ENCODE measurements at regions not wholly inside any gene's neighbourhood (a gene's known extent, or its start where the extent isn't known, plus 50 kb on each side); places are given as distances from the start of the nearest gene placed in this dataset.

DNA sequence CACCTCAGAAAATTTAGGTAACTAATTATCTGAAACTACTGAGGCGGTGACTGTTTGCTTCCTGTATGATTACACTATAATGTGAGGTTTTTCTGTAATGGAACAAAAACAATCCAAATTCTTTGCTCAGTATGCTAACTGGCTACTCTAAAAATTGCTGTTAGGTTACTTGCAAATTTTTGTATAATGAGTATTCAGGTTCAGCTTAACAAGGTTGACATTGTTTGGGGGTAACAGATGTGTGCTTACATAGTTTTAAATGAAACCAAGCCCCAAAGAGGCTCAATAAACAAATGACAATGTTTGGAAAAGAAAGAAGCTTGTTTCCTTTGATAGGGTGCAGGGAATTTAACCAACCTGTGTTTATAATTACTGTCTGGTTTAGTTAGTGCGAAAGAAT, 414.5 kb upstream of the MDFIC2 start:
- Histone ChIP-seq H4K12ac (ENCODE audit: low read depth, low read length) (no peak overlapping the region), H3K9me3 (ENCODE audit: insufficient read depth, low read depth, low read length) (no peaks in the 10 kb centered on the region), H3K36me3 (ENCODE audit: control insufficient read depth in 1 of 2, insufficient read depth in 2 of 2, low read length in 2 of 2) (no peaks in the 10 kb centered on the region), H4K8ac (ENCODE audit: low read depth, low read length) (no peak overlapping the region), H2AK5ac (ENCODE audit: low read length) (no peak overlapping the region), H3K79me2 (ENCODE audit: control insufficient read depth, insufficient read depth, low read length, poor library complexity) (no peaks in the 10 kb centered on the region), H2BK5ac (ENCODE audit: low read depth, low read length, poor library complexity) (no peak overlapping the region), H3K4ac (ENCODE audit: low read depth, low read length) (no peak overlapping the region), H3K27me3 (ENCODE audit: insufficient read depth, low read length) (no peaks in the 10 kb centered on the region), H3K27ac (ENCODE audit: low read depth, low read length) (no peak overlapping the region), H3K23ac (ENCODE audit: low read length) (no peak overlapping the region), H3K4me1 (ENCODE audit: control insufficient read depth in 1 of 2, insufficient read depth in 2 of 2, low read length in 2 of 2) (no peaks in the 10 kb centered on the region), H3K4me3 (ENCODE audit: low read depth, low read length) (no peak overlapping the region), H3K4me2 (ENCODE audit: low read length) (no peak overlapping the region), H2BK12ac (ENCODE audit: low read length) (no peak overlapping the region), H4K91ac (ENCODE audit: low read depth, low read length) (no peak overlapping the region), H3K18ac (ENCODE audit: low read length) (no peak overlapping the region), H2AFZ (ENCODE audit: insufficient read depth, low read length, poor library complexity) (no peak overlapping the region), H3K9ac (ENCODE audit: low read length) (no peak overlapping the region), H3K79me1 (ENCODE audit: low read length) (no peaks in the 10 kb centered on the region), H3K14ac (ENCODE audit: low read length) (no peak overlapping the region), H2BK120ac (ENCODE audit: insufficient read depth, low read length, poor library complexity) (no peak overlapping the region)
- DNase-seq, result peak in 1 of 2 donors; percentile 27
- WGBS (ENCODE audit: extremely low coverage, insufficient coverage, insufficient read length), result no CpG with 5 or more reads among the region's 2 CpGs

DNA sequence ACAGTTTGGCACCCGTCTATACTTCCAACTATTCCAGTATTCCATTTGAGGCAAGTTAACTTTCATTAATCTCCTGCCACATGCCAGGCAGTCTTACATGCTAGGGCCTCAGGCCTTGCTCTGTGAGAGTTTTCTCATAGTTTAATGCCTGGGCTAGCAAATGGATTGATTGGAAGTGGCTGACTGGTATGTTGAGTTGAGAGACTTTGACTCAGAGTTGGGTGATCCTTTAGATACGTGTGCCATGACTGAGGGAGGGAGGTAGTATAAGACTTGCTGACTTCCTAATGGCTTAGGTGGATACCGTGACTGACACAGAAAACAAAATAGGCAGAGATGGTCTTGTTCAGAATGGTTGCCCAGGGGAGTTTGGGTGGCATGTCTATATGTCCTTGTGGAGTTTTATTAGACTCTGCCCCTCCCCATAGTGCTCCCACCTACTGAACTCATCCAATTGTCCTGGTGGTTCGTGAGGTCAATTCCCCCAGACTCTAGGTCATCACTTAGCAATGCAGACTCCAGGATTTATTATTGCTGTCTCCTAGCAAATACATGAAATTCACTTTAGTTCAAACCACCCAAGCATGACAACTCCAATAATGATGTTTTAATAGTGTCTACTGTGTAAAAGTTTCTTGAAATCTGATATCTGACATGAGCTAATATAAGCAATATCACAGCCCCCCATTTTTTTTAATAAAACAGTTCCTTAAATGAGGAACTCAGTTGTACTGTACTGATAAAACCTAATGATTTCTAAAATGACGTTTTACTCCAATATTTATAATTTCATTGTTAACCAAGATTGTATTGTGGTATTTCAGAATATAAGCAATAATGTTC, 413.9 kb upstream of the MDFIC2 start:
- H2BK12ac ChIP-seq (ENCODE audit: low read length), result no peak overlapping the region
- no peaks in the 10 kb centered on the region for H3K9me3 ChIP-seq (ENCODE audit: insufficient read depth, low read depth, low read length)
- no peak overlapping the region for H2AFZ ChIP-seq (ENCODE audit: insufficient read depth, low read length, poor library complexity)
- H3K27me3 ChIP-seq (ENCODE audit: insufficient read depth, low read length), result no peaks in the 10 kb centered on the region
- H4K91ac ChIP-seq (ENCODE audit: low read depth, low read length), result no peak overlapping the region
- WGBS (ENCODE audit: extremely low coverage, insufficient coverage, insufficient read length), result no CpG with 5 or more reads among the region's 5 CpGs
- no peak overlapping the region for H4K8ac ChIP-seq (ENCODE audit: low read depth, low read length)
- H3K9ac ChIP-seq (ENCODE audit: low read length), result no peak overlapping the region
- H2BK120ac ChIP-seq (ENCODE audit: insufficient read depth, low read length, poor library complexity), result no peak overlapping the region
- DNase-seq, result no peak
- H3K18ac ChIP-seq (ENCODE audit: low read length), result no peak overlapping the region
- no peak overlapping the region for H3K23ac ChIP-seq (ENCODE audit: low read length)
- no peak overlapping the region for H4K12ac ChIP-seq (ENCODE audit: low read depth, low read length)
- H3K36me3 ChIP-seq (ENCODE audit: control insufficient read depth in 1 of 2, insufficient read depth in 2 of 2, low read length in 2 of 2), result no peaks in the 10 kb centered on the region
- H3K4ac ChIP-seq (ENCODE audit: low read depth, low read length), result no peak overlapping the region
- H3K79me2 ChIP-seq (ENCODE audit: control insufficient read depth, insufficient read depth, low read length, poor library complexity), result no peaks in the 10 kb centered on the region
- H3K27ac ChIP-seq (ENCODE audit: low read depth, low read length), result no peak overlapping the region
- no peak overlapping the region for H2AK5ac ChIP-seq (ENCODE audit: low read length)
- no peaks in the 10 kb centered on the region for H3K79me1 ChIP-seq (ENCODE audit: low read length)
- H3K4me3 ChIP-seq (ENCODE audit: low read depth, low read length), result no peak overlapping the region
- no peaks in the 10 kb centered on the region for H3K4me1 ChIP-seq (ENCODE audit: control insufficient read depth in 1 of 2, insufficient read depth in 2 of 2, low read length in 2 of 2)
- H3K4me2 ChIP-seq (ENCODE audit: low read length), result no peak overlapping the region
- no peak overlapping the region for H2BK5ac ChIP-seq (ENCODE audit: low read depth, low read length, poor library complexity)
- no peak overlapping the region for H3K14ac ChIP-seq (ENCODE audit: low read length)

DNA sequence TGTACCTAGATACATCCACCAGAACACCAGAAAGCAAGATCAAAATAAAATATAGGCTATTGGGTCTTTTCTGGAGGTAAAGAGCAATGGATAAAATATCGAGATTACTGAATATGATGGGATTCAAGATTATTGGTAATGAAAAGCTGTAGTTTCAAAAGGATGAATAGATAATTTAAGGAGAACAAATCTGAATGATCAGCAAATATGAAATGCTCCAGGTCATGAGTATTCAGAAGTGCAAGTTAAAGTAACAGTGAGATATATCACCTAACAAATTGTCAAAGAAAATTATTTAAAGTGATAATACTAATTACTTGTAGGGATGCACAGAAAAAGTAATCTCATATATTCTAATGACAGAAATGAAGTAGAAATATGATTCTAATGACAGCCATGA, 409.6 kb upstream of the MDFIC2 start:
- no peaks in the 10 kb centered on the region for H3K79me1 ChIP-seq (ENCODE audit: low read length)
- no CpG with 5 or more reads among the region's 1 CpG for WGBS (ENCODE audit: extremely low coverage, insufficient coverage, insufficient read length)
- no peak overlapping the region for H3K23ac ChIP-seq (ENCODE audit: low read length)
- H4K91ac ChIP-seq (ENCODE audit: low read depth, low read length), result no peak overlapping the region
- no peak for DNase-seq
- H2AK5ac ChIP-seq (ENCODE audit: low read length), result no peak overlapping the region
- no peak overlapping the region for H3K14ac ChIP-seq (ENCODE audit: low read length)
- no peaks in the 10 kb centered on the region for H3K36me3 ChIP-seq (ENCODE audit: control insufficient read depth in 1 of 2, insufficient read depth in 2 of 2, low read length in 2 of 2)
- H3K27ac ChIP-seq (ENCODE audit: low read depth, low read length), result no peak overlapping the region
- H3K9me3 ChIP-seq (ENCODE audit: insufficient read depth, low read depth, low read length), result no peaks in the 10 kb centered on the region
- no peak overlapping the region for H3K18ac ChIP-seq (ENCODE audit: low read length)
- H3K79me2 ChIP-seq (ENCODE audit: control insufficient read depth, insufficient read depth, low read length, poor library complexity), result no peaks in the 10 kb centered on the region
- H2BK120ac ChIP-seq (ENCODE audit: insufficient read depth, low read length, poor library complexity), result no peak overlapping the region
- no peak overlapping the region for H2BK5ac ChIP-seq (ENCODE audit: low read depth, low read length, poor library complexity)
- no peak overlapping the region for H2AFZ ChIP-seq (ENCODE audit: insufficient read depth, low read length, poor library complexity)
- H3K9ac ChIP-seq (ENCODE audit: low read length), result no peak overlapping the region
- H2BK12ac ChIP-seq (ENCODE audit: low read length), result no peak overlapping the region
- H4K12ac ChIP-seq (ENCODE audit: low read depth, low read length), result no peak overlapping the region
- H3K4me1 ChIP-seq (ENCODE audit: control insufficient read depth in 1 of 2, insufficient read depth in 2 of 2, low read length in 2 of 2), result no peaks in the 10 kb centered on the region
- no peak overlapping the region for H3K4me3 ChIP-seq (ENCODE audit: low read depth, low read length)
- H3K4me2 ChIP-seq (ENCODE audit: low read length), result no peak overlapping the region
- no peak overlapping the region for H3K4ac ChIP-seq (ENCODE audit: low read depth, low read length)
- H3K27me3 ChIP-seq (ENCODE audit: insufficient read depth, low read length), result no peaks in the 10 kb centered on the region
- no peak overlapping the region for H4K8ac ChIP-seq (ENCODE audit: low read depth, low read length)

DNA sequence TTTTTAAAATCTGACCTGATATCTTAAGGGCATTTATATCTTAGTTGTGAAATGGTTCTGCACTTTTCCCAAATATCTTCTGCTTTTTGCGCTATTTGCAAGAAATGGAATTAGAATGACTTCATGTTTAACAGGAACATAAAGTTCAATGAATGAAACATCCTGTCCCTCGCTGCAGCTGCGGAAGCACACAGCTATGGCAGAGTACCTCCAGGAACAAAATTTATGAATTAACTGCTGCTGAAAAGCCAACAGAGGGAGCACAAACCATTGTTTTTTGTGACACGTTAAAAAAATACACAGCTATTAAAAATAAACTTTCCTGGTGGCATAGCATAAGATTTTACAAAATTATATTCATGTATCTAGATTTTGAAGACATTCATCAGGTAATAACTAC, 404.4 kb upstream of the MDFIC2 start:
- WGBS (ENCODE audit: extremely low coverage, insufficient coverage, insufficient read length), result no CpG with 5 or more reads among the region's 4 CpGs
- Histone ChIP-seq H4K8ac (ENCODE audit: low read depth, low read length) (no peak overlapping the region), H2AFZ (ENCODE audit: insufficient read depth, low read length, poor library complexity) (no peak overlapping the region), H3K18ac (ENCODE audit: low read length) (no peak overlapping the region), H3K27me3 (ENCODE audit: insufficient read depth, low read length) (no peaks in the 10 kb centered on the region), H2BK5ac (ENCODE audit: low read depth, low read length, poor library complexity) (no peak overlapping the region), H3K9ac (ENCODE audit: low read length) (no peak overlapping the region), H3K36me3 (ENCODE audit: control insufficient read depth in 1 of 2, insufficient read depth in 2 of 2, low read length in 2 of 2) (no peaks in the 10 kb centered on the region), H4K12ac (ENCODE audit: low read depth, low read length) (no peak overlapping the region), H3K14ac (ENCODE audit: low read length) (no peak overlapping the region), H2BK120ac (ENCODE audit: insufficient read depth, low read length, poor library complexity) (no peak overlapping the region), H4K91ac (ENCODE audit: low read depth, low read length) (no peak overlapping the region), H3K9me3 (ENCODE audit: insufficient read depth, low read depth, low read length) (peaks cover 7% of the 10 kb centered on the region), H3K79me1 (ENCODE audit: low read length) (no peaks in the 10 kb centered on the region), H3K4ac (ENCODE audit: low read depth, low read length) (no peak overlapping the region), H3K27ac (ENCODE audit: low read depth, low read length) (no peak overlapping the region), H3K4me2 (ENCODE audit: low read length) (no peak overlapping the region), H3K4me1 (ENCODE audit: control insufficient read depth in 1 of 2, insufficient read depth in 2 of 2, low read length in 2 of 2) (no peaks in the 10 kb centered on the region), H3K4me3 (ENCODE audit: low read depth, low read length) (no peak overlapping the region), H3K23ac (ENCODE audit: low read length) (no peak overlapping the region), H2BK12ac (ENCODE audit: low read length) (no peak overlapping the region), H3K79me2 (ENCODE audit: control insufficient read depth, insufficient read depth, low read length, poor library complexity) (no peaks in the 10 kb centered on the region), H2AK5ac (ENCODE audit: low read length) (no peak overlapping the region)
- peak in 1 of 2 donors; percentile 14 for DNase-seq
